Spleen (tissue), 7 donors: ENCODE measurements at regions not wholly inside any gene's neighbourhood (a gene's known extent, or its start where the extent isn't known, plus 50 kb on each side); places are given as distances from the start of the nearest gene placed in this dataset.

Source experiments
- CTCF ChIP-seq, 11 experiments: fragments of 200-600 bp in 7 of 11; fragments of 450-650 bp in 4 of 11; sonication (generic) in 4 of 11; IDR thresholded peaks in 8 of 11; conservative IDR thresholded peaks in 3 of 11; 1 replicate in 7 of 11; 2 replicates in 4 of 11; pipeline versions ENCODE4 v1.4.0 to v1.8.0; 2016 to 2021; ENCODE audit warnings: antibody characterized with exemption in 11 of 11, inconsistent platforms in 4 of 11, mild to moderate bottlenecking in 1 of 11
- POLR2A ChIP-seq, 3 donors: fragments of 450-650 bp; IDR thresholded peaks; one replicate each; pipeline ENCODE4 v1.5.1; 2017; ENCODE audit warnings: antibody characterized with exemption in 3 of 3, mild to moderate bottlenecking in 1 of 3
- donor health status: DM: no; HTN: no; CAD: no; lungs with moderate emphysema.
- donor health status: DM: no; HTN: no; CAD: no.
- donor health status: DM: no; HTN: no; CAD: no.

GRCh38 chr15:85859671-85860070 lies 64.9 kb upstream of the KLHL25 start:
- TF ChIP-seq CTCF (IDR thresholded peaks at IDR 0.05 in 8 of 11, conservative IDR thresholded peaks at IDR 0.05 in 3 of 11) (no peak), POLR2A (IDR thresholded peaks at IDR 0.05) (no peak)
